Nephron (organoid): ENCODE measurements at regions not wholly inside any gene's neighbourhood (a gene's known extent, or its start where the extent isn't known, plus 50 kb on each side); places are given as distances from the start of the nearest gene placed in this dataset.

Experiments used
- H3K27ac Mint-ChIP-seq, 3 experiments: 2 replicates each; pipeline ENCODE4 v1.8.0; 2020; ENCODE audit warnings: mixed read lengths in 3 of 3, mild to moderate bottlenecking in 2 of 3, moderate library complexity in 1 of 3
- H3K27me3 Mint-ChIP-seq: 2 replicates; pipeline ENCODE4 v1.8.0; 2021; ENCODE audit warnings: low read depth, mild to moderate bottlenecking, moderate library complexity, mixed read lengths
- H3K36me3 Mint-ChIP-seq: 2 replicates; pipeline ENCODE4 v1.8.0; 2020; ENCODE audit warnings: low read depth, mixed read lengths
- H3K4me1 Mint-ChIP-seq: 2 replicates; pipeline ENCODE4 v1.8.0; 2020; ENCODE audit warnings: mixed read lengths
- H3K4me3 Mint-ChIP-seq, 3 experiments: 2 replicates each; pipeline ENCODE4 v1.8.0; 2020; ENCODE audit warnings: mild to moderate bottlenecking in 3 of 3, mixed read lengths in 3 of 3, moderate library complexity in 2 of 3
- H3K9me3 Mint-ChIP-seq: 2 replicates; pipeline ENCODE4 v1.8.0; 2020; ENCODE audit warnings: mixed read lengths
- TF ChIP-seq, protein P1 (sequence below), 3 experiments: fragments of 200-600 bp; sonication (generic); IDR thresholded peaks; one replicate each; pipeline ENCODE4 v1.5.0; 2021; ENCODE audit warnings: antibody characterized with exemption in 3 of 3; ENCODE audit not compliant: unreplicated experiment in 3 of 3

DNA sequence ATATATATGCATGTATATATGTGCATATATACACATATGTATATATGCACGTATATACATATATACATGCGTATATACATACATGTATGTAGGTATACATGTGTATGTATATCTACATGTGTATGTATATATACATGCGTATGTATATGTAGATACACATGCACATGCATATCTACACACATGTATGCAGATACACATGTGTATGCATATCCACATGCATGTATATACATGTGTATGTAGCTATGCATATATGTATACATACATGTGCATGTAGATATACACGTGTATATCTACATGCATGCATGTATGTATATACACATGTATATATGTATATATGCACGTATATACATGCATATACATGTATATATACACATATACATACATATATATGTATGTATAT is 95.8 kb upstream of the STEAP4 start:
- Mint-ChIP-seq H3K36me3 (no peaks in the 10 kb centered on the region), H3K27ac (no peak overlapping the region), H3K4me1 (peaks cover 11% of the 10 kb centered on the region), H3K4me3 (no peak overlapping the region), H3K9me3 (no peaks in the 10 kb centered on the region), H3K27me3 (no peaks in the 10 kb centered on the region)
- TF ChIP-seq, protein P1, sequence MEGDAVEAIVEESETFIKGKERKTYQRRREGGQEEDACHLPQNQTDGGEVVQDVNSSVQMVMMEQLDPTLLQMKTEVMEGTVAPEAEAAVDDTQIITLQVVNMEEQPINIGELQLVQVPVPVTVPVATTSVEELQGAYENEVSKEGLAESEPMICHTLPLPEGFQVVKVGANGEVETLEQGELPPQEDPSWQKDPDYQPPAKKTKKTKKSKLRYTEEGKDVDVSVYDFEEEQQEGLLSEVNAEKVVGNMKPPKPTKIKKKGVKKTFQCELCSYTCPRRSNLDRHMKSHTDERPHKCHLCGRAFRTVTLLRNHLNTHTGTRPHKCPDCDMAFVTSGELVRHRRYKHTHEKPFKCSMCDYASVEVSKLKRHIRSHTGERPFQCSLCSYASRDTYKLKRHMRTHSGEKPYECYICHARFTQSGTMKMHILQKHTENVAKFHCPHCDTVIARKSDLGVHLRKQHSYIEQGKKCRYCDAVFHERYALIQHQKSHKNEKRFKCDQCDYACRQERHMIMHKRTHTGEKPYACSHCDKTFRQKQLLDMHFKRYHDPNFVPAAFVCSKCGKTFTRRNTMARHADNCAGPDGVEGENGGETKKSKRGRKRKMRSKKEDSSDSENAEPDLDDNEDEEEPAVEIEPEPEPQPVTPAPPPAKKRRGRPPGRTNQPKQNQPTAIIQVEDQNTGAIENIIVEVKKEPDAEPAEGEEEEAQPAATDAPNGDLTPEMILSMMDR (IDR thresholded peaks at IDR 0.05; ENCODE audit: unreplicated experiment in 3 of 3) = no peak

DNA sequence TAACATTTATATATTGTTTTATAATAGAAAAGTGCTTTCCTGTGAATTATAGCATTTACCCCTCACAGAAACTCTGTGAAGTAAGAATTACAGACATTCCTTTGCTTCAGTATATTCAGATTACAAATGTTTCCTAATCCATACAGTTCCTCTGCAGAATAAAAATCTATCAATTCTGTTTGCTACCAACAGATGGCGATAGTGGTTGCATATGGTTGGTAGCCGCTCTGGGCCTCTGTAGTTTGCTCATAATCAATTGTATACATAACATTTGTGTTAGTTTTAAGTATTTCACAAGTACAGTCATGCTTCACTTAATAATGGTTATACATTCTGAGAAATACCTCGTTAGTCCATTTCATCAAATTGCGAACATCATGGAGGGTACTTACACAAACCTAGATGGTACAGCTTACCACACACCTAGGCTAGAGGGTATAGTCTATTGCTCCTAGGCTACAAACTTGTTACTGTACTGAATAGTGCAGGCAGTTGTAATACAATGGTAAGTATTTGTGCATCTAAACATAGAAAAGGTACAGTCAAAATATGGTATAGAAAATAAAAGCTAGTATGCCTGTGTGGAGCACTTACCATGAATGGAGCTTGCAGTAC is 94.4 kb upstream of the STEAP4 start:
- no peak overlapping the region for H3K4me3 Mint-ChIP-seq
- TF ChIP-seq, protein P1 (IDR thresholded peaks at IDR 0.05; ENCODE audit: unreplicated experiment in 3 of 3) = peak; percentile 41 to 50 (median 44)
- no peaks in the 10 kb centered on the region for H3K36me3 Mint-ChIP-seq
- H3K9me3 Mint-ChIP-seq = no peaks in the 10 kb centered on the region
- peaks cover 11% of the 10 kb centered on the region for H3K4me1 Mint-ChIP-seq
- H3K27ac Mint-ChIP-seq = no peak overlapping the region
- H3K27me3 Mint-ChIP-seq = no peaks in the 10 kb centered on the region

DNA sequence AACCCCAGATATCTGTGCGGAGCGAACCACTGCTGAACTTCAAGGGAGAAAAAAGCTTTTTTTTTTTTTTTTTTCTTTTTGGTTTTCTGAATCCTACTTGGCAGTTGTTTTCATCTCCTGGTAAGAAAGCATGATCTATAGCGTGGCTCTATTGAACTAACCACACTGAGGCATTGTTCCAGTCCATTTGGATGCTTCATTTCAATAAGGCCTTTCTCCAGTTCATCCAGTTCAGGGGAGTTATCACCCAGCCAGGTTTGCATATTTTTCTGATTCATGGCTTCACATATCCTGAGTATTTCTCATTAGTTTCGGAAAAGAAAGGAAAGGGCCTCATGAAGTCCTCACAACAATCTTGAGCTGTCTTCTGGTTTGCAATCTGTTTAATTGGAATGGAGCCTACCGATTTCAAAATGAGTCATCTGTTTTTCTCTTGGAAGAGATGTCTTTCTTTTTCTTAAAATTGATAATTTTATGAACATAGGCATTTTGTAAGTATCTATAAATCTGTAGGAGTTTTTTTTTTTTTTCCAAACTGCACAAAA is 93.1 kb upstream of the STEAP4 start:
- Mint-ChIP-seq H3K27ac (no peak overlapping the region), H3K9me3 (no peaks in the 10 kb centered on the region), H3K4me3 (no peak overlapping the region), H3K36me3 (no peaks in the 10 kb centered on the region), H3K4me1 (peaks cover 11% of the 10 kb centered on the region), H3K27me3 (no peaks in the 10 kb centered on the region)
- TF ChIP-seq, protein P1 (IDR thresholded peaks at IDR 0.05; ENCODE audit: unreplicated experiment in 3 of 3) = no peak

DNA sequence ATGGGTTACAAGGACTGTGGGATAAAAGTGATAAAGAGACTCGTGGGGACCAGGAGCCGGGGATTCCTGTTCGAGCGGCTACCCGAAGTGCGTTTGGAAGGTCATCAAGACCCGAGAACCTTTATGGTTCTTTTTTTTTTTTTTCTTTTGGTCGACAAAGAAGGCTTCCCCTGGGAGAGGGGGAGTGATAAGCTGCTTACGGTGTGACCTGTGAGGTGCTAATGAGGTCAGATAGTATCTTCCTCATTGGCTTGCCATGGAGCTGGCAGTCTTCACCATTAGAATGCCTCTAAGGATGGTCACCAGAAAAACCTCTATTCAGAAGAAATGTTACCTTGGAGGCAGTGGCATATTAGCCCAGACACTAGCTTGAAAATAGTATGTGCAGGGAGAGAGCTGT is 92.3 kb upstream of the STEAP4 start:
- TF ChIP-seq, protein P1 (IDR thresholded peaks at IDR 0.05; ENCODE audit: unreplicated experiment in 3 of 3) = no peak
- Mint-ChIP-seq H3K27ac (peak overlapping the region in 1 of 3 experiments; percentile 21), H3K4me3 (no peak overlapping the region), H3K36me3 (no peaks in the 10 kb centered on the region), H3K9me3 (no peaks in the 10 kb centered on the region), H3K4me1 (peaks cover 11% of the 10 kb centered on the region), H3K27me3 (no peaks in the 10 kb centered on the region)

DNA sequence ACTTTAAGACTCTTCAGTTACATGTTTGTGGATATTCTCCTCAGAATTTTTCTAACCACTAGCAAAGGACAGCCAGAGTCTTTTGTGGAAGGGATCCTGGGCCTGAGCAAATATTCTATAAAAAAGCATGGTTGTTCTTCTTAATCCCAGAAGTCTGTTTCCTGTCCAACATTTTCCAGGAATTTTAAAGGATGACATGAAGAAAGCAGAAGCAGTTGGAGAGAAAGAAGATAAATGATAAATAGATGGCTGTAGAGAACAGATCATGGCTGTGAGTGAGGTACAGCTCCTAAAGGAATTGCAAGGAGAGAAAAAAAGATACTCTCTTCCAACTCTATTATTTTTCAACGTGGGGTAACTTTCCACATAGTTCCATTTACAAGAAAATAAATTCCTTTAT is 91.8 kb upstream of the STEAP4 start:
- Mint-ChIP-seq H3K27me3 (no peaks in the 10 kb centered on the region), H3K9me3 (no peaks in the 10 kb centered on the region), H3K36me3 (no peaks in the 10 kb centered on the region), H3K4me3 (no peak overlapping the region), H3K27ac (no peak overlapping the region), H3K4me1 (peaks cover 11% of the 10 kb centered on the region)
- TF ChIP-seq, protein P1 (IDR thresholded peaks at IDR 0.05; ENCODE audit: unreplicated experiment in 3 of 3) = no peak

DNA sequence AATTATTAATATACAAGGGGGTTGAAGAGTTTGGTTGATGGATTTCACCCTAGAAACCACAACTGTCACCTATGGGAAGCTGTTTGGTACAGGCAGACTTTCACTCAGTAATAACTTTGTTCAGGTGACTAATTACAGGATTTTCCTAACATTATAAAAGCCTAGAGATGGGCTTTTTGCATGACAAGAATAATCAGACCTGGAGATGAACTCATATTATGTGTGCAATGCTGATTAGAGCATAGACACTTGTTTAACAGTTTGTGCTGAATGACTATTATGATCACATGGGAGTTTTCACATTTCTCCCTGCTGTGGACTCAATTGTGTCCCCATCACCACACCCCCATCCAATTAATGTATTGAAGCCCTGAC is 90.2 kb upstream of the STEAP4 start:
- H3K9me3 Mint-ChIP-seq = no peaks in the 10 kb centered on the region
- no peak overlapping the region for H3K4me3 Mint-ChIP-seq
- no peaks in the 10 kb centered on the region for H3K27me3 Mint-ChIP-seq
- TF ChIP-seq, protein P1 (IDR thresholded peaks at IDR 0.05; ENCODE audit: unreplicated experiment in 3 of 3) = no peak
- H3K27ac Mint-ChIP-seq = no peak overlapping the region
- H3K36me3 Mint-ChIP-seq = no peaks in the 10 kb centered on the region
- H3K4me1 Mint-ChIP-seq = peaks cover 11% of the 10 kb centered on the region
